H1 (cell line): ENCODE measurements at regions not wholly inside any gene's neighbourhood (a gene's known extent, or its start where the extent isn't known, plus 50 kb on each side); places are given as distances from the start of the nearest gene placed in this dataset.

Experiments
- ATF2 ChIP-seq: IDR thresholded peaks from 2 replicates; pipeline ENCODE4 v1.6.1; 2012; ENCODE audit warnings: low read length, inconsistent platforms
- CTCF ChIP-seq, 3 experiments: IDR thresholded peaks; 1 replicate in 2 of 3; 2 replicates in 1 of 3; pipeline versions ENCODE4 v1.5.1 to v1.6.1; 2011; ENCODE audit warnings: low read length in 3 of 3, mild to moderate bottlenecking in 3 of 3, inconsistent platforms in 2 of 3, low read depth in 1 of 3, moderate library complexity in 1 of 3; ENCODE audit not compliant: insufficient read depth in 1 of 3; ENCODE audit errors: control extremely low read depth in 1 of 3
- EZH2 ChIP-seq: fragments of 200-600 bp; sonication (generic); IDR thresholded peaks from 2 replicates; pipeline ENCODE4 v1.7.1; 2012; ENCODE audit warnings: low read depth, mild to moderate bottlenecking, moderate library complexity, low read length, inconsistent platforms; ENCODE audit not compliant: severe bottlenecking
- RFX5 ChIP-seq: IDR thresholded peaks from 2 replicates; pipeline ENCODE4 v1.6.1; 2011; ENCODE audit warnings: low read depth, low read length, improper control_type of control experiment, borderline replicate concordance

- TF ChIP-seq ATF2 (no peak), RFX5 (no peak), CTCF (IDR thresholded peaks at IDR 0.05; ENCODE audit: control extremely low read depth in 1 of 3, insufficient read depth in 1 of 3, low read depth in 1 of 3, low read length in 3 of 3) (no peak), EZH2 (no peak)
Measured at GRCh38 chr9:115444959-115445358, 327.0 kb upstream of the TNC start.
